Stimulated activated naive CD8-positive, alpha-beta T cell treated with anti-CD3 and anti-CD28 coated beads, Interleukin-15, Interleukin-2, amounts not matched to agents 100 U/mL and 50 U/mL, for 24 hours (primary cell): ENCODE measurements at regions not wholly inside any gene's neighbourhood (a gene's known extent, or its start where the extent isn't known, plus 50 kb on each side); places are given as distances from the start of the nearest gene placed in this dataset.
"Not testable (repeated sequence)": the region's sequence is repeated elsewhere in the genome, so short reads cannot be mapped to it uniquely, and the experiment has no call there.

Experiments
- ATAC-seq: fragments of 150-1000 bp; cut with Tn5 transposase; one replicate; pipeline ENCODE4 v1.10.0; 2021
- DNase-seq: peaks from one replicate; pipeline ENCODE4 v3.0.0; 2021

DNA sequence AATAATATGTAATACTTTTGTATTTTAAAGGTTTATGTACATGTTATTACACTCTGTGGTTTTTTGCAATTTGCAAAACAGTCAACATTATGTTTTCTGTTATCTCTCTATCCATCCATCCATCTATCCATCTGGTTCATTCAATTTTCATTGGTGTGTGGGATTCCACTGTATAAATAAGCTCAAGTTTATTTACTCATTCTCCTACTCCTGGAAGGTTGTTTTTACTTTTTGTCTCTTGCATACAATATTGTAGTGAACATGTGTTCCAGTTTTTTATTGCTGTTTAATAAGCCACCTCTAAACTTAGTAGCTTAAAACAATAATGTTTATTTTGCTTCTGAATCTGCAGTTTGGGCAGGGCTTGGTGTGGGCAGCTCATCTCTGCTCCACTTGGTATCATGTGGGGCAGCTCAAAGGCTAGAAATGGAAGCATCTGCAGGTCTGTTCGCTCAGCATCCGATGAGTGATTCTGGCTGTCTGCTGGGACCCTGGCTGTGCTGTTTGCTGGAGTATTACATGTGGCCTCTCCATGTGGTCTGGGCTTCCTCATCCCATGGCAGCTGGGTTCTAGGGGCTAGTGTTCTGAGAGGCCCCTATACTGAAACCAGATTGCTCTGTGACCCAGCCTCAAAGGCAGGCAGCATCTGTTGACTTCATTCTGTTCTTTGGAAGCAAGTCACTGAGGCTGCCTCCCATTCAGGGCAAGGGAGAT lies 98.8 kb downstream of the SLC25A47 start:
- ATAC-seq: no peak
- DNase-seq: no peak

DNA sequence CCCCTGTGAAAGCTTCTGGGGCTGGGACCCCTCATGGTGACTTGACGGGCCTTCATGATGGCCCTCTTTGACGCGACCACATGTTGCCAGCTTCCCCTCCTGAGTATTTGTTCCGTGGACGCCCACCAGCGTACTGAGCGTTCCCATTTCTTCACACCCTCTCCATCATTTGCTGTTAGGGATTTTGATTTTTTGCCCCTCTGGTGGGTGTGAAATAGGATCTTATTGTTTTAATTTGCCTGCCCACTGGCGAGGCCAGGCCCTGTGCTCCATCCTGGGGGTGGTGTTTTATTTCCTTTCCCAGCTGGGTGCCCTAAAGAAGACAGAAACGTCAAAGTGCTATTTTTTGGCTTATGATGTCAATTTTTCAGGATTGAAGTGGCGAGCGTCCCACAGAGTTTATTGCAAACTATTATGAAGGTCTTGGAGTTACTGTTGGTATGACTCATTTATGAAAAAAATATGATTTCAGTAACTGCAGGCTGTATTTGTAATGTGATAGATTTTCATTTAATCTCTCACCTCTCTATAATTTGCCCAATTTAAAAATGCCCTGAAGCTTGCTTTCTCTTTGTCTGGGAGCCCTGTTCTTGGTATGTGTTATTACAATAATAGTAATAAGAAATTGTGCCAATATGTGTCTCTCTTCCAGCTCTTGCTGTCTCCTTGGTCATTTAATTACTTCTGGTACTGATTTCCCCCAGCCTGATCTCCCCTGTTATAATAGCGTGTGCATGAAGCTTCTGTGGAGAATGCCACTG lies 99.6 kb downstream of the SLC25A47 start:
- DNase-seq (no peak), ATAC-seq (no peak)

DNA sequence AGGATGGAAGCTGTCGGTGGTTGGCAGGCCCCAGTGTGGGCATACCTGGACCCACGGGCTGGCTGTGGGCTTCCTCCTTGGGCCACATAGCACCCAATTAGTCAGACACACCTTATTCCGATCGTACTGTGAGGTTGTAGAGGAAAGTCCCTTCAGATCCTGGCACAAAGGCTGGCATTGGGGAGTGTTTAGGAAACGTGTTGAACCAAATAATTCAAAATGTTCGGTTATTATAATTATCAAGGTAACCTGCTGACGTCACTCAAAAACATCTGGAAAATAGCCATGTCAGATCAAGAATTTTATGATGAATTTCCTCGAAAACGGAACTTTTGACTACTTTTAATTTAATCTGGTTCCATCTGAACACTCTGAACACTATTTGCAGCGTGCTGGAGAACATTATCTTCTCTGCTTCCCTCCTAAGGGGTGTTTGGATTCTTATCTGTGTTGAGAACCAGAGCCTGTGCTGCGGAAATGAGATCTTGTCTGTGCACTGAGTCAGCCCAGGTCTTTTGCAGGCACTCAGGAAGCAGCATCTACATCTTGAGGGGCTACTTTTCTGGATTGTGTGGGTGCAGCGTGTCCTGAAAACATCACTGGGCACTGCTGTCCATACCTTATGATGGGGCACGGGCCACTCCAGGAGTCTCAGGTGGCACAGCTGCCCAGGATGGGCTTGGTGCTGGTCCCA lies 100.3 kb downstream of the SLC25A47 start:
- no peak for ATAC-seq
- no peak for DNase-seq

DNA sequence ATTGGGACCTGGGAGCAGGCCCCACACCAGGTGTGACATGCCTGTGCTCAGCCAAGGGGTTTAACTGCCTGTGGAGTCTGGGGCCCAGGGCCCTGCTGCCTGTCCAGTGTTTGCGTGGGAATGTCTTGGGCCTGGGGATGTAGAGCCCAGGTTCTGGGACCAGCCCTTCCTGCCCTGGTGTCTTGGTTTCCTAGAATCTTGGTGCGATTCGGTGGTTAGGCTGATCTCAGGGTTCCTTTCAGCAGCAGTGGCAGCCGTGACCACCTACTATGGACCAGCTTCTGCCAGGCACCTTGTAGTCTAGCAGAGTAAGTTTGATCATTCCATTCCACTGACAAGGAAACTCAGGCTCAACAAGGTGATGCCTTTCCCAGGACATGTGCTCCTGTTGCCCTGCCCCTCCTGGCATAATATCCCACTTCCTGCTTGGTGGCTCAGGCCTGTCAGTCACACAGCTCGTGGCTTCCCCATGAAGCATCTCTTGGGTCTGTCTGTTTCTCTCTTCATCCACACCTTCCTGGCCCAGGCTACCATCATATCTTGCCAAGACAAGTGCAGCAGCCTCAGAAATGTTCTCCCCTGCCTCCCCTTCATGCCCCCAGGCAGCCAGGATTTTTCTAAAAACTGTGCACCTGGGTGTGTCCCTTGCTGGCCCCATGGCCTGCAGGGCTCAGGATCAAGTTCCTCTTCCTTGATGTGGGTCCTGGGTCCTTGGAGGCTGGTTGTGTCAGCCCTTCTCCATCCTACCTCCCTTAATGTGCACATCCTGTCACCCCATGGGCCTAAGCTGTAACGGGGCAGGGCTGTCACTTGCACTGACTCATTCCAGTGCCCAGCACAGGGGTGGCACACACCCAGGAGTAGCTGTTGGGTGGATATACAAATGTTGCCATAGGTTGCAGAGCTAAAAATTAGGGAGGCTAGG lies 101.6 kb downstream of the SLC25A47 start:
- no peak for DNase-seq
- ATAC-seq: no peak

DNA sequence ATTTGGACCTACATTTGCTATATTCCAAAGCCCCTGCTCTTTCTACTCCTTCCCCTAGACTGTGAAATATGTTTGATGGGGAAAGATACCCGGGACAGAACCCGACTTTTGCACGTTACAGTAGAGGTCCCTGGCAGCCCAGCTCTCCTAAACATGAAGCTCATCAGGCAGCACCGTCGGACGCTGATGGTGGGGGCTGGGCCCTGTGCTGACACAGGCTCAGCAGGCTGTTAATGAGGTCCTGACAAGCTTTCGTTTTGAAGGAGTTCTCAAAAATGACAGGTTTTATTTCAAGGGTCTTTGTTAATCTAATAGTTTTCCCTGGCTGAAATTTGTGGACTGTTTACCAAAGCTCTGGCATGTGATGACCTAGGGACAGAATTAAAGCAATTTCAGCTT lies 102.3 kb downstream of the SLC25A47 start:
- ATAC-seq: no peak
- no peak for DNase-seq

DNA sequence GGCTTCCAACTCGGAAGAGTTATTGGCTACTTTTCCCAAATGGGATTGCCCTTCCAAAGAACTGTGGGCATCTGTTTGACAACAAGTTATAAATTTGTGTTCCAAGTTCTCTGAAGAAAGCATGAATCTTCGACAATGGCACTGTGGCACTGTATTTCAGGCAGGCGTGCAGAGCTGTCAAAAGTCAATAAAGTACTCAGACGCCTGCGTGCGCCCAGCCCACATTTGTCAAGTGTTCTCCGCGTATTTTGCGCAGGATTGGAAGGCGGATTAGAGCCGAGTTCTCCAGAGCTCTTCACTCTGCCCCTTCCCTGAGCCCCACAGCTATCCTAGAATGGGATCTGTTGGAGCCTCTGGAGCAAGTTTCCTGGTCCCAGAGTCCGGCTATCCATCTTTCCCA lies 103.2 kb downstream of the SLC25A47 start:
- ATAC-seq: no peak
- DNase-seq: no peak

DNA sequence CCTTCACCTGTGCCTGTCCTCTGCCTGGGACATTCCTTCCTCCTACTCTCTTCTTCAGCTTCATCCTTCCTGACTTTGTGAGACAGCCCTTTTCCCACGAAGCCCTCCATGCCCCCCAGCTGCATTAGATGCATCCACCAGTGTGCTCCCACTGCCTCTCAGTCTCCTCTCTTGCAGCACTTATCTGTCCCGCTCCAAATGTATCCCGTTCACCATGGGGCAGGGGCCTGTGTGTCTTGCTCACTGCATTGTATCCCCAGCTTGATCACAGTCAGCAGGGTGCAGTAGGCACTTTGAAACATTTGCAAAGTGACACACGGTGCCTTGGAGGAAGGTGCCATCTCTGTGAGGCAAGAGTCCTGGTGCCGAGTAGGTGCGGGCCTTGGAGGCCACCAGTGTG lies 104.0 kb downstream of the SLC25A47 start:
- no peak for ATAC-seq
- DNase-seq: no peak

DNA sequence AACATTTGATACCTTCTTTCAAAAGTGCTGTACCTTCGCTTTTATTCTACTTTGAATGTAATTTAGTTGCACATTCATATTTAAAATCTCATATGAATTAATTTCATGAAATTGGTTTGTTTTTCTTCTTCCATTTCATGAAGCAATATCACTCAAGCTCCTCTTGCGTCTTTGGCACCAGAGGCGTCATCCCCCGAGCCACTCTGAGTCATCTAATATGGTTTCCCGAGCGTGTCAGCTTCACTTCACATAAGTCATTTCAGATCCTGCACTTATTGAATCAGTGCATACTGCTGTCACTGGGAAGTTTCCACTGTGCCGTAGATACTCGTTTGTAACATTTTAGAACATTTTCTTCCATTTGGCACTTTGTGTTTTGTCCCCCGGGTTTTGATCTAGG lies 105.6 kb downstream of the SLC25A47 start:
- peak; percentile 46 for ATAC-seq
- DNase-seq: no peak

DNA sequence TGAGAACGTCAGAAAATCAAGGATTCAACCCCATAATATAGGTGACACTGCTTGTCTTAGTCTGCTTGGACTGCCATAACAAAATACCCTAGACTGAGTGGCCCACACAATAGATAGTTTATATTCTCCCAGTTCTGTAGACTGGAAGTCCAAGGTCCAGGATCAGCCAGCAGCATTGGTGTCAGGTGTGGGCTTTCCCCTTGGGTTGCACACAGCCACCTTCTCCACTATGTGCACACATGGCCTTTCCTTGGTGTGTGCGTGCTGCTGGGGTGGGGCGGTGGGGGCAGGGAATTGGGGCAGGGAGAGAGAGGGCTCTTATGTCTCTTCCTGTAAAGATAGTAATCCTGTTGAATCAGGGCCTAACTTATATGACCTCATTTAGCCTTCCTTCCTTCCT lies 106.4 kb downstream of the SLC25A47 start:
- ATAC-seq (no peak), DNase-seq (no peak)

DNA sequence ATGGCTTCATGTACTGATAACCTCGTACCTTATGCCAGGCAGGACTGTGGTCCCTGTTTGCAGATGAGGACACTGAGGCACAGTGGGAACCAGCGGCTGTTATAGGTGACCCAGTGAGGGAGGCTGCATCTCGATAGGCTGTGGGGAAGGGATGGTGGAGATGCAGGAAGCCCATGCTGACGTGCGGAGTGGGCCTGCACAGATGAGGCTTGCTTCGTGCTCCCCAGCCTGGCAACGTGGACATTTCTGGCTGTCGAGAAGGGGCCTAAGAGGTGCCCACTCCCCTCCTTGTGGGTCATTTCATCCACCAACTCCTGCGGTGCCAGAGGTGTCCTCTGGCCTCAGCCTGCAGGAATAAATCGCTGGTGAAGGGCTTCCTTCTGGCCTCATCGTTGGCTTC lies 107.4 kb downstream of the SLC25A47 start:
- no peak for DNase-seq
- no peak for ATAC-seq

DNA sequence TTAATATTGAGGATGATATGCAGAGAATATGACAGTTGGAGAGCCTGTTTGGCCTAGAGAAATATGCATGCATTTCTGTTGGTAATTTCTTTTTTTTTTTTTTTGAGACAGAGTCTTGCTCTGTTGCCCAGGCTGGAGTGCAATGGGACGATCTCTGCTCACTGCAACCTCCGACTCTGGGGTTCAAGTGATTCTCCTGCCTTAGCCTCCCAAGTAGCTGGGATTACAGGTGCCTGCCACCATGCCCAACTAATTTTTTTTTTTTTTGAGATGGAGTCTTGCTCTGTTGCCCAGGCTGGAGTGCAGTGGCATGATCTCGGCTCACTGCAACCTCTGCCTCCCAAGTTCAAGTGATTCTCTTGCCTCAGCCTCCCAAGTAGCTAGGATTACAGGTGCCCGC lies 108.3 kb downstream of the SLC25A47 start:
- not testable (repeated sequence) for ATAC-seq, DNase-seq

DNA sequence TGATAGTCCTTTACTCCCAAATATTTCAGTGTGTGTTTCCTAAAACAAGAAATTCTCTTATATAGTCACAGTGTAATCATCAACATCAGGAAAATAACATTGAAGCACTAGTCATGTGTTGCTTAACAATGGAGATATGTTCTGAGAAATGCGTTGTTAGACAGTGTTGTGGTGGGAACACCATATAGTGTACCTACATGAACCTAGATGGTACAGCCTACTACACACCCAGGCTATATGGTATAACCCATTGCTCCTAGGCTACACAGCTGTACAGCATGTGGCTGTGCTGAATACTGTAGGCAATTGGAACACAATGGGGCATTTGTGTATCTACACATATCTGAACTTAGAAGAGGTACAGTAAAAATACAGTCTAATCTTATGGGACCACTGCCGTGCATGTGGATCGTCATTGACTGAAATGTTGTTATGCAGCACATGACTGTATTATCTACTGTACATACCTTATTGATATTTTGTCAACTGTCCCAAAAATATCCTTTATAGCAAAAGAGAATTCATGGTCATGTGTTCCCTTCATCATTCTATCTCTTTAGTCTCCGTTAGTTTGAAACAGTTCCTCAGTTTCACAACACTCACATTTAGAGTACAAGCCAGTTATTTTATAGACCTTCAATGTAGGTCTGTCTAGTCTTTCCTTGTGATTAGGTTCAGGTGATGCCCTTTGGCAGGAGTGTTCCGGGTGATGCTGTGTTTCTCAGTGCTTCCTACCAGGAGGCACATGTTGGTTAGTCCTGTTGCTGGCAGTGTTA lies 109.7 kb downstream of the SLC25A47 start:
- no peak for ATAC-seq
- no peak for DNase-seq

DNA sequence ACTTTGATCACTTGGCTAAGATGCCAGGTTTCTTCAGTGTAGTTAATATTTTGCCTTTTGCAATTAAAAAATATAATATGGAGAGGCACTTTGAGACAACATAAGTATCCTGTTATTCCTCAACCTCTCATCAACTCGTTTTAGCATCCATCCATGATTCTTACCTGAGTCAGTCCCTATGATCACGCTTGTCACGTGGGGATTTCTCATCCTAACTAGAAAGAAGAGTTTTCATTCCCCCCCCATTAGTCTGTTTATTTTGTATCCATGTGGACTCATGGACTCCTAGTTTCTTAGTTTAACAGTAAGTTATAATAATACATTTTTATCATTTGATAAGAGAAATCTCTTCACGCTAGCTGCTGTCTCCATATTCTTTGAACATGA lies 110.3 kb downstream of the SLC25A47 start:
- ATAC-seq: no peak
- DNase-seq: no peak

DNA sequence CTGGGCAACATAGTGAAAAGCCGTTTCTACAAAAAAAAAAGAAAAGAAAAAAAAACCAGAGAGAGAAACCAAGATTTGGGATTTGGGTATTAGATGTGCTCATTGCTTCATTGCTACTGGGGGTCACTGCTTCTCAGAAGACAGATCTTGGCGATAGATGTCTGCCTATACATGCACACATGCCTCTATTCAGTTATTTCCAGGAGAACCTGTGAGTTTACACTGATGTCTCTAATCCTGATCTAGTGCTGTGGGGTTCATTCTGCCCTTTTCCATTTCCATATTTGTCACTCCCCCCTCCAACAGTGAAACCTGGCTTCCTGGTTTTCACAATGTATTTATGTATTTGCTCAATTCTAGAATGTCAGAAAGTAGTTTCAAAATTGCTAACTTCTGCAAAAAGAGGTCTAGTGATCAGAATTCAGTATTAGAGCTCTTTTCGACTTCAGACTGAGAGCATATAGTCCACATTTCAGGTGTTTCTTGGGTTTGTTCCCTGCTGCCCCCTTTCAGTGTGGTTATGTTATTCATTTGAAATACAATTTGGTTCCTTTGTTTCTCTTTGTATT lies 111.0 kb downstream of the SLC25A47 start:
- ATAC-seq: no peak
- DNase-seq: no peak

DNA sequence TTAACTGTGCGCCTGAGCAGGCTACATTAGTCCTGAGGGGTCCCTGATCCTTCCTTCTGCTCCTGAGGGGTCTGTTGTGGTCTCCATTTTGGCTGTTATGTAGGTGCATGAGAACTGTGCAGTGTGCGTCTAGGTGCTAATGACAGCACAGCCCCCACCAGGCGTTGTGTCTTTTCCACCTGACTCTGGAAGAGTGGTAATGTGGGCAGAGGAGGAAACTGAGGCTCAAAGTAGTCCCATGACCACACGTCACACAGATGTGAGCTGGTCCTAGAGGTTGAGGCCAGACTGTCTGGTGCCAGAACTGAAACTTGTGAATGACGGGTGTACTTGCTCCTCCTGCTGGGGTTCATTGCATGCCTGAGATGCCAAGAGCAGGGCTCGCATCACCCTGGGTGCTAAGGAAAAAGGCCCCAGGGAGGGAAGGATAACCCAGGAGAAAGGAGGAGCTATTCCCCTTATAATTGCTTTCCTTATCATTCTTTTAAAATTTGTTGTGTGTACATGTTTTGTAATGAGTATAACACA lies 111.8 kb downstream of the SLC25A47 start:
- DNase-seq (no peak), ATAC-seq (no peak)

DNA sequence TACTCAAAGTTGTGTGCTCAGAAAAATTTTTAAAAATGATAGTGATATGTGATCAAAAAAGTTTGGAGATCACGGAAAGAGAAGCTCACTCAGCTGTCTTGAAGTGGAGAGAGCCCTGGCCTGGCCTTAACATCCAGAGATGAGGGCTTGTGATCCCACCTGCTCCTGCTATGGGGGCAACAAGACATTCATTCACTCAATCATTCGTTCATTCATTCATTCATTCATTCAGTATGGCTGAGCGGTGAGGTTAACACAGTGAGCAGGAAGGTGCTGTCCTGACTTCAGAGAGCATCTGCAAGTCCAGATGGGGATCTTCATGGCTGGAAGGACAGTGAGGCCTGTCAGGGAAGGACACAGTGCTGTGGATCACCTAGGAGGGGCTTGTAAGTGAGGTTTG lies 112.3 kb downstream of the SLC25A47 start:
- no peak for ATAC-seq

DNA sequence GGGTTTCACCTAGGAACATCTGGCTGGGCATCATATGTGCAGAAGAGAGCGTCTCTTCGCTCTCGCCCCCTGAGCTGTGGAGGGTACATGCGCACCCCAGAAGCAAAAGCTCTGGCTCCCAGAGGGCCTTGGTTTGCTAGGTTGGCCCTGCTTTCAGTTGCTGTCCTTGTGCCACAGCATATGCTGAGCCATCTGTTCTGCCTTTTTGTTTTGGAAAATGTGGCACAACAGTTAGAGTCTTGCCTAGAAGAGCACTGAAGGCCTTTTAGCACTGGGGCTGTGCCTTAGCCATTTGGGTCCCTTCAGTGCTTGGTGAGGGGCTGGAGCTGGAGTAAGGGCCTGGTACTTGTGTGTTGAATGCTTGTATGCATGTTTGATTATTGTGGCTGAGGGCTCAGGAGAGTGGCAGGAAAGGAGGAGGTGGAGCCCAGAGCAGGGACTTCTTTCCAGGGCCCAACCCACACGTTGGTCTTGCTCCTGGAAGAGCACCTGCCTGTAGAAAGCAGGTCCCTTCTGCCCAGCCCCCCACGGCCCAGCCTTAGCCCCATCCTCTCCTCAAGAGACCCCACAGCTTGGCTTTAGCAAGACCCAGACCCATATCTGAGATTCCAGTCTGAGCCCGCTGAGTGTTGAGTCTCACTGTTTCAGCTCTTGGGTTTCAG lies 113.7 kb downstream of the SLC25A47 start:
- DNase-seq: no peak
- ATAC-seq: no peak

More for the DNA sequence above, 112.3 kb downstream of the SLC25A47 start:
- DNase-seq: no peak

DNA sequence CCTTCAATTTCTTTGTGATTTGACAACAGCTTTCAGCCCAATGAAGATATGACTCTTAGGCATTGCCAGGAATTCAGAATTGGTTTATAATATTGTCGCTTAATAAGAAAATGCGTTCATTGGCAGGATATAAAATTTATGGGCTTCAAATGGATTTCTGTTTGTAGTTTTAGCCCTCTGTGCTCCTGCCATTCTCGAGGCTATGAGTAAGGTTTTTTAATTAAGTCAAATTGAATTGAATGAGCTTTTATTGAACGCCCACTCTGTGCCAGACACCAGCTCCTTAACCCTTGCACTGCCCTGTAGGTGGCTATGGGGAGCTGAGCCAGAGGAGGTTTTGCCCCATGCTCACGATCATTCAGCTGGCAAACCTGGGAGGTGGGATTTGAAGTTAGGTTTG lies 115.1 kb downstream of the SLC25A47 start:
- ATAC-seq (no peak), DNase-seq (no peak)

DNA sequence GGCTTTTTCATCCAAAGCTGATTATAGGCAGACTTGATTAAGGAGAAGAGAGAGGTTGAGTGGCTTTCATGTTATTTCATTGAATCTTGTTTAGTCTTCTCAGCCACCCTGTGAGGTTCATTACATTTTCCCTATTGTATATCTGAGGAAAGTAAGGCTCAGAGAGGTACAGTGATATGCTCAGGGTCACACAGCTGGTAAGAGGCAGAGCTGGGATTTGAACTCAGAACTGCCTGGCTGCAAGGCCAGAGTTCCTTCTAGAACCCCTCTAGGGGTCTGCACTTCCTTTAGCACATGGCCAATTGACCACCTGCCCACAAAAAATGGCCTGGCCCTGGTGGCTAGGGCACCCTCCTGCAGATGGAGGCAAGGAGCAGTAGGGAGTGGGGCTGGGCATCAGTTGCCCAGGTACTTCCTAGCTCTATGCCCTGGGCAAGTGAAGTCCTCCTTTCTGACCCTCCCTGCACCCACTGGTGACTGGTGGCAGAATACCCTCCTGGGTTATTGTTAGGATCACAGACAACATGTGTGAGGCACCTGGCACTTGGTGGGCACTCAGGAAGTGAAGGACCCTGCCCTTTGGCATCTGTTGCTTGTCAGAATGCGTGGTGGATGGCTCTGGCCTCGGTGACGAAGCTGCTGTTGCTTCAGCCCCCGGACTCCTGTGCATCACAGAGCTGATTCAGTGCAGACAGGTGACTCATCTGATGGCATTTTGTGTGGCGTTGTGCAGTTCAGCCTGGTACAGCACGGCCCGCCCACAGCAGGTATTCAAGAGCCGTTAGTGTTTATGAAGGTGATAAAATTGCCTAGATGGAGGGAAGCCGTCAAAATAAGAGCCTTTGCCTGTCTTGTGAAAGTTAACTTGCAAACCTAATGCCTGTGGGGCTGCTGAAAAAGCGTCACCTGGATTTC lies 115.8 kb downstream of the SLC25A47 start:
- ATAC-seq: peak; percentile 96
- DNase-seq: peak; percentile 69
